ENCODE measurements at regions not wholly inside any gene's neighbourhood (a gene's known extent, or its start where the extent isn't known, plus 50 kb on each side); places are given as distances from the start of the nearest gene placed in this dataset.

DNA sequence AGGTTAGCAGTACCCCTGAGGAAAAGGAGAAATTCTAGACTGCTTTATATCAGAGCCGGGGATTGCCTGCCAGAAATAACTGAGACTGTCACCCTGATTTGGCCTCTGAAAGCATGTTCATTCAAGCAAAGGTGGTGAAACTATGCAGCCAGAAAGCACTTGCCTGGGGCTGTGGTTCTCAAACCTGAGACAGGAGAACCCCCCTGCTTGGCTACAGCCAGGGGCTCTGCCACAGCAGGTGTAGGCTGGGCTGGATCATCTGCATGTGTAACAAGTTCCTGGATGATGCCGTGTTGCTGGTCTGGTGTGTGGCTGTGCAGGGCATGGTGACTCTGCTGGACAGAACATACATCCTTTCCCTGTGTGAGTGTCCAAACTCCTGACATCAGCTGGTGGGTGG, 157.8 kb downstream of the NXNL2 start:
- no peak for DNase-seq (ENCODE audit: low read depth, low spot score)

GRCh38 chr9:88694625-88695024, 159.6 kb downstream of the NXNL2 start:
- DNase-seq (ENCODE audit: low read depth, low spot score) = no peak

- no peak for DNase-seq (ENCODE audit: low read depth, low spot score)
Measured at GRCh38 chr9:88696501-88696900, 161.5 kb downstream of the NXNL2 start.

GRCh38 chr9:88697764-88698432, 162.9 kb downstream of the NXNL2 start:
- DNase-seq (ENCODE audit: low read depth, low spot score) = no peak

GRCh38 chr9:88702985-88703384, 168.0 kb downstream of the NXNL2 start:
- DNase-seq (ENCODE audit: low read depth, low spot score) = no peak

GRCh38 chr9:88706193-88707113, 171.5 kb downstream of the NXNL2 start:
- no peak for DNase-seq (ENCODE audit: low read depth, low spot score)

DNA sequence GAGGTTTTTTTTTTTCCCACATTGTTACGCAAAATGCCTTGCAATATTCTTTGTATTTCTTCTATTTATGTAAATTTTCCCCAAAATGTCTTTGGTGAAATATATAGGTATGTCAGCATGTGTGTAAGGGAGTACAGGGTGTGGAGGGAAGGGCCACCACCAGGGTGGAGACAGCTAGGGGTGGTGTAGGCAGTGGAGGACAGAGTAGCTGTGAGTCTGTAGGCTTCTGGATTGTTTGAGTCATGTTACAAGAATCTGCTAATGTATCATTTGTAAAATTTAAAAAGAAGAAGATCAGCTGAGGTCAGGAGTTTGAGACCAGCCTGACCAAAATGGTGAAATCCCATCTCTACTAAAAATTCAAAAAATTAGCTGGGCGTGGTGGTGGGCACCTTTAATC, 175.5 kb downstream of the NXNL2 start:
- DNase-seq (ENCODE audit: low read depth, low spot score) = no peak

DNA sequence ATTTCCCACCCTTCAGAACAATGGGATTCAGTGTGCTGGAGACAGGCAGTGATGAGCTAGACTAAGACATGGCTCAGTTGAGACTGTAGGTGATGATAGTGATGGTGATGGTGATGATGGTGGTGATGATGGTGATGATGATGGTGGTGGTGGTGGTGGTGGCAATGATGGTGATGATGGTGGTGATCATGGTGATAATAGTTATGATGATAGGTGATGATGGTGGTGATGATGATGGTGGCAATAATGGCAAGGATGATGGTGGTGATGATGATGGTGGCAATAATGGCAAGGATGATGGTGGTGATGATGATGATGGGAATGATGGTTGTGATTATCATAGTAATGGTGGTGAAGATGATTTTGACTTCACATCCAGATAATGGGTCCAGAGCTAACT, 176.7 kb downstream of the NXNL2 start:
- no peak for DNase-seq (ENCODE audit: low read depth, low spot score)

- DNase-seq (ENCODE audit: low read depth, low spot score) = no peak
Measured at GRCh38 chr9:88712484-88712883, 177.5 kb downstream of the NXNL2 start.

GRCh38 chr9:88713010-88713409, 178.0 kb downstream of the NXNL2 start:
- DNase-seq (ENCODE audit: low read depth, low spot score) = no peak

GRCh38 chr9:88716596-88717290, 181.8 kb downstream of the NXNL2 start:
- DNase-seq (ENCODE audit: low read depth, low spot score) = no peak

- DNase-seq (ENCODE audit: low read depth, low spot score) = no peak
Measured at GRCh38 chr9:88721025-88721424, 186.0 kb downstream of the NXNL2 start.

DNA sequence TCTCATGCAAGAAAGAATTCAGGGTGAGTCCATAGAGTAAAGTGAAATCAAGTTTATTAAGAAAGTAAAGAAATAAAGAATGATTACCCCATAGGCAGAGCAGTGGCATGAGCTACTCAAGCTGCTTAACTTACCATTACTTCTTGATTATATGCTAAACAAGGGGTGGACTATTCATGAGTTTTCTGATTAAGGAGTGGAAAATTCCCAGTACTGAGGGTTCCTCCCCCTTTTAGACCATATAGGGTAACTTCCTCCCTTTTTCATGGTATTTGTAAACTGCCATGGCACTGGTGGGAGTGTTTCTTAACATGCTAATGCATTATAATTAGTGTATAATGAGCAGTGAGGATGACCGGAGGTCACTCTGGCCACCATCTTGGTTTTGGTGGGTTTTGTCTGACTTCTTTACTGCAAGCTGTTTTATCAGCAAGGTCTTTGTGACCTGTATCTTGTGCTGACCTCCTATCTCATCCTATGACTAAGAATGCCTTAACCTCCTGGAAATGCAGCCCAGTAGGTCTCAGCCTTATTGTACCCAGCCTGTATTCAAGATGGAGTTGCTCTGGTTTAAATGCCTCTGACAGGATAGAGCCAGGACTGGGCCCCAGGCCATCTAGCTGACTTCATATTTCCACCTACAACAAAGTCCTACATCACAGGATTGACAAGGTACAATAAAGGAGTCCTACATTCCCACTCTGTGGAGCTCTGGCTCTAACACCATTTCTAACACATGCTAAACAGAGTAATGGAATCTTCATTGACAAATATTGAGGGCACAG, 186.7 kb downstream of the NXNL2 start:
- DNase-seq (ENCODE audit: low read depth, low spot score) = no peak

DNA sequence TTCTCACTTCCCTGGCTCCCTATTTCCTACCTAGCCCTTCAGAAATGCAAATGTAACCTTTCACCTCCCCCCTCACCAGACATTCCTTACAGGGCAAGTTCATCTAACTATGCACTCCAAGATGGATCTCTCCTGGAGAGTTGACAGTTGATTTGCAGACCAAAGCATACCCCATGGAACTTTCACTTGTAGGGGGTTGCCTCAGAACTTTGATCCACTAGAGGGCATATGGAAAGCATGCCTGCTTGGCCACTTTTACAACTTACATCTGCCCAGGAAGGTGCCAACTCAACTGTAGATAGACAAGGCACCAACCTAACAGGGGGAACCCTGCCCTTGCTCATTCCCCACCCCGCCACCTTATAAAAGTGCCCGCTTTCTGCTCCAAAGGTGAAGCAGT, 187.8 kb downstream of the NXNL2 start:
- DNase-seq (ENCODE audit: low read depth, low spot score) = peak; percentile 35

DNA sequence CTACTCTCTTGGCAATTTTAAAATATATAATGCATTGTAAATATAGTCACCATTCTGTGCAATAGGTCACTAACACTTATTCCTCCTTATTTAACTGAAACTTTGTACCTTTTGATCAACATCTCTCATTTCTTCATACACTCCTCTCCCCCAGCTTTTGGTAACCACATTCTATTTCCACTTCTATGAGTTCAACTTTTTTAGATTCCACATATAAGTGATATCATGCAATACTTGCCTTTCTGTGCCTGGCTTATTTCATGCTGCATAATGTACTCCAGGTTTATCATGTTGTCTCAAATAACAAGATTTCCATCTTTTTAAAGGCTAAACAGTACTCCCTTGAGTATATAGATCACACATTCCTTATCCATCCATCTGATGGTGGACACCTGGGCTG, 188.8 kb downstream of the NXNL2 start:
- no peak for DNase-seq (ENCODE audit: low read depth, low spot score)

- DNase-seq (ENCODE audit: low read depth, low spot score) = no peak
Measured at GRCh38 chr9:88724331-88724730, 189.4 kb downstream of the NXNL2 start.

GRCh38 chr9:88725300-88726019, 190.5 kb downstream of the NXNL2 start:
- DNase-seq (ENCODE audit: low read depth, low spot score) = no peak

GRCh38 chr9:88726803-88727202, 191.8 kb downstream of the NXNL2 start:
- DNase-seq (ENCODE audit: low read depth, low spot score) = no peak

DNA sequence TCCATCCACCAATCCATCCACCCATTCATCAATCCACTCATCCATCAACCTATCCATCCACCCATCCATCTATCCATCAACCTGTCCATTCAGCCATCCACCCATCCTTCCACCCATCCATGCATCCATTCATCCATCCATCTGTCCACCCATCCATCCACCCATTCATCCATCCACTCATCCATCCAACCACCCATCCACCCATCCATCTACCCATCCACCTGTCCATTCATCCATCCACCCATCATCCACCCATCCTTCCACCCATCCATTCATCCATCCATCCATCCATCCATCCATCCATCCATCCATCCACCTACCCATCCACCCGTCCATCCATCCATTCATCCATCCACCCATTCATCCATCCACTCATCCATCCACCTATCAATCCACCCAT, 195.8 kb downstream of the NXNL2 start:
- DNase-seq (ENCODE audit: low read depth, low spot score) = no peak

GRCh38 chr9:88732128-88732527, 197.2 kb downstream of the NXNL2 start:
- no peak for DNase-seq (ENCODE audit: low read depth, low spot score)

All from iPS DF 19.7 (cell line).